GM21528 (cell line): ENCODE measurements at regions not wholly inside any gene's neighbourhood (a gene's known extent, or its start where the extent isn't known, plus 50 kb on each side); places are given as distances from the start of the nearest gene placed in this dataset.
"Not testable (repeated sequence)": the region's sequence is repeated elsewhere in the genome, so short reads cannot be mapped to it uniquely, and the experiment has no call there.

ENCODE experiments used
- ATAC-seq: cut with Tn5 transposase; IDR thresholded peaks from one replicate; pipeline ENCODE4 v1.9.1; 2021; ENCODE audit warnings: mild to moderate bottlenecking, moderate library complexity; ENCODE audit not compliant: unreplicated experiment, low FRiP score

GRCh38 chrX:137858106-137858505 is 292.2 kb downstream of the ZIC3 start:
- ATAC-seq, result no peak

- ATAC-seq, result no peak
Measured at GRCh38 chrX:137878401-137878800, 312.5 kb downstream of the ZIC3 start.

- no peak for ATAC-seq
Measured at GRCh38 chrX:137882960-137883359, 317.0 kb downstream of the ZIC3 start.

- not testable (repeated sequence) for ATAC-seq
Measured at GRCh38 chrX:137884813-137885212, 318.9 kb downstream of the ZIC3 start.

- ATAC-seq, result no peak
Measured at GRCh38 chrX:137891431-137891830, 325.5 kb downstream of the ZIC3 start.

GRCh38 chrX:137896123-137896522 is 330.2 kb downstream of the ZIC3 start:
- no peak for ATAC-seq

- ATAC-seq, result no peak
Measured at GRCh38 chrX:137915466-137915865, 349.5 kb downstream of the ZIC3 start.

- ATAC-seq, result no peak
Measured at GRCh38 chrX:137916090-137916746, 350.3 kb downstream of the ZIC3 start.

GRCh38 chrX:137926090-137926489 is 360.2 kb downstream of the ZIC3 start:
- ATAC-seq, result no peak

- ATAC-seq, result no peak
Measured at GRCh38 chrX:137929951-137930350, 364.0 kb downstream of the ZIC3 start.

GRCh38 chrX:137930533-137930932 is 364.6 kb downstream of the ZIC3 start:
- no peak for ATAC-seq

- not testable (repeated sequence) for ATAC-seq
Measured at GRCh38 chrX:137934214-137934613, 368.3 kb downstream of the ZIC3 start.

- ATAC-seq, result not testable (repeated sequence)
Measured at GRCh38 chrX:137934887-137935286, 369.0 kb downstream of the ZIC3 start.

GRCh38 chrX:137945470-137945869 is 379.5 kb downstream of the ZIC3 start:
- ATAC-seq, result no peak

GRCh38 chrX:137969191-137969590 is 403.3 kb downstream of the ZIC3 start:
- no peak for ATAC-seq

GRCh38 chrX:137982472-137983172 is 416.7 kb downstream of the ZIC3 start:
- no peak for ATAC-seq

- no peak for ATAC-seq
Measured at GRCh38 chrX:137988470-137988869, 422.5 kb downstream of the ZIC3 start.

GRCh38 chrX:137998619-137999018 is 432.7 kb downstream of the ZIC3 start:
- ATAC-seq, result no peak

- ATAC-seq, result no peak
Measured at GRCh38 chrX:137999071-137999470, 433.1 kb downstream of the ZIC3 start.

GRCh38 chrX:137999552-137999951 is 433.6 kb downstream of the ZIC3 start:
- no peak for ATAC-seq

- ATAC-seq, result no peak
Measured at GRCh38 chrX:138001226-138001625, 435.3 kb downstream of the ZIC3 start.

GRCh38 chrX:138006180-138006579 is 440.3 kb downstream of the ZIC3 start:
- no peak for ATAC-seq
